ENCODE measurements at regions not wholly inside any gene's neighbourhood (a gene's known extent, or its start where the extent isn't known, plus 50 kb on each side); places are given as distances from the start of the nearest gene placed in this dataset.
"Not testable (repeated sequence)": the region's sequence is repeated elsewhere in the genome, so short reads cannot be mapped to it uniquely, and the experiment has no call there.

- DNase-seq (ENCODE audit: low spot score): no peak
Measured at GRCh38 chr6:106849676-106850332, 124.7 kb downstream of the CD24 start.

GRCh38 chr6:106849120-106849519, 125.4 kb downstream of the CD24 start:
- no peak for DNase-seq (ENCODE audit: low spot score)

- no peak for DNase-seq (ENCODE audit: low spot score)
Measured at GRCh38 chr6:106847116-106847515, 127.4 kb downstream of the CD24 start.

- no peak for DNase-seq (ENCODE audit: low spot score)
Measured at GRCh38 chr6:106844930-106845329, 129.6 kb downstream of the CD24 start.

GRCh38 chr6:106832766-106833510, 141.6 kb downstream of the CD24 start:
- no peak for DNase-seq (ENCODE audit: low spot score)

GRCh38 chr6:106830930-106831329, 143.6 kb downstream of the CD24 start:
- DNase-seq (ENCODE audit: low spot score): no peak

GRCh38 chr6:106829451-106829850, 145.1 kb downstream of the CD24 start:
- DNase-seq (ENCODE audit: low spot score): no peak

- DNase-seq (ENCODE audit: low spot score): no peak
Measured at GRCh38 chr6:106827081-106827480, 147.4 kb downstream of the CD24 start.

- no peak for DNase-seq (ENCODE audit: low spot score)
Measured at GRCh38 chr6:106825156-106825555, 149.4 kb downstream of the CD24 start.

- peak; percentile 62 for DNase-seq (ENCODE audit: low spot score)
Measured at GRCh38 chr6:106823732-106824351, 150.7 kb downstream of the CD24 start.

GRCh38 chr6:106823058-106823457, 151.5 kb downstream of the CD24 start:
- DNase-seq (ENCODE audit: low spot score): no peak

- no peak for DNase-seq (ENCODE audit: low spot score)
Measured at GRCh38 chr6:106820412-106820852, 154.1 kb downstream of the CD24 start.

GRCh38 chr6:106811088-106811686, 163.3 kb downstream of the CD24 start:
- no peak for DNase-seq (ENCODE audit: low spot score)

- no peak for DNase-seq (ENCODE audit: low spot score)
Measured at GRCh38 chr6:106808758-106809157, 165.8 kb downstream of the CD24 start.

- DNase-seq (ENCODE audit: low spot score): no peak
Measured at GRCh38 chr6:106807947-106808611, 166.4 kb downstream of the CD24 start.

GRCh38 chr6:106806253-106806652, 168.3 kb downstream of the CD24 start:
- not testable (repeated sequence) for DNase-seq (ENCODE audit: low spot score)

- DNase-seq (ENCODE audit: low spot score): no peak
Measured at GRCh38 chr6:106805771-106806170, 168.8 kb downstream of the CD24 start.

GRCh38 chr6:106804346-106805335, 169.9 kb downstream of the CD24 start:
- DNase-seq (ENCODE audit: low spot score): peak; percentile 74

GRCh38 chr6:106803188-106803587, 171.3 kb downstream of the CD24 start:
- DNase-seq (ENCODE audit: low spot score): no peak

GRCh38 chr6:106802139-106802538, 172.4 kb downstream of the CD24 start:
- no peak for DNase-seq (ENCODE audit: low spot score)

GRCh38 chr6:106801256-106801655, 171.9 kb downstream of the QRSL1 start:
- DNase-seq (ENCODE audit: low spot score): no peak

Measured in HT-29 (cell line).